GM19025 (cell line): ENCODE measurements at regions not wholly inside any gene's neighbourhood (a gene's known extent, or its start where the extent isn't known, plus 50 kb on each side); places are given as distances from the start of the nearest gene placed in this dataset.
"Not testable (repeated sequence)": the region's sequence is repeated elsewhere in the genome, so short reads cannot be mapped to it uniquely, and the experiment has no call there.

Experiments used
- ATAC-seq: cut with Tn5 transposase; IDR thresholded peaks from one replicate; pipeline ENCODE4 v1.9.1; 2021; ENCODE audit warnings: mild to moderate bottlenecking, low read depth, moderate library complexity; ENCODE audit not compliant: unreplicated experiment

DNA sequence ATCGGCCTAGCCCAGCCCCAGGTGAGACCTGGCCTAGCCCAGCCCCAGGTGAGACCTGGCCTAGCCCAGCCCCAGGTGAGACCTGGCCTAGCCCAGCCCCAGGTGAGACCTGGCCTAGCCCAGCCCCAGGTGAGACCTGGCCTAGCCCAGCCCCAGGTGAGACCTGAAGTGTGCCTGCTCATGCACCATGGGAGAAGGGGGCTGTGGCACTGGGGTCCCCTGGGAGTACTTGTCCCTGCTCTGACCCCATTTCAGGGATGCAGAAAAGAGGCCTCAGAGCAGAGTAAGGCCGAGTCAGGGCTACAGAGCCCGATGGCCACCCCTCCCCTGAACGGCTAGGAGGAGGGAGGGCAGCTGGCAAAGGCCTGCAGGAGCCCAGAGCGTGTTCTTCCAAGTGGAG, 129.6 kb downstream of the CRYBB2 start:
- not testable (repeated sequence) for ATAC-seq

DNA sequence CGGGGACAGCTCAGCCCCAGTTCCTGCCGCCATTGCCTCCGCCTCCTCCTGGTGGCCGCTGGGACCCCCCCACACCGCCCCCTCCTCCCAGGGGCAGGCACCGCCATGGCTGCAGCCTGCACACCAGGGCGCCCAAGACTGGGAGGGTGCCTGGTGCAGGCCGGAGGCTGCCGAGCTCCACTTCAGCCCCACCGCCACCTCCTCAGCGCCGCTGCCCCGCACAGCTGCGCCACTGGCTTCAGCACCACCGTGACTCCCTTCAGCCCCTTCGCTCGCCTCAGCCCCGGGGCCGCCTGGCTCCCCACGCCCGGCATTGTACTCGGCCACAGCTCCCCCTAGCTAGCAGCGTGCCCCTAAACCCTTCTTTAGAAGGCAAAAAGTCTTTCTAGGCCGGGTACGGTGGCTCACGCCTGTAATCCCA, 131.1 kb downstream of the CRYBB2 start:
- no peak for ATAC-seq

DNA sequence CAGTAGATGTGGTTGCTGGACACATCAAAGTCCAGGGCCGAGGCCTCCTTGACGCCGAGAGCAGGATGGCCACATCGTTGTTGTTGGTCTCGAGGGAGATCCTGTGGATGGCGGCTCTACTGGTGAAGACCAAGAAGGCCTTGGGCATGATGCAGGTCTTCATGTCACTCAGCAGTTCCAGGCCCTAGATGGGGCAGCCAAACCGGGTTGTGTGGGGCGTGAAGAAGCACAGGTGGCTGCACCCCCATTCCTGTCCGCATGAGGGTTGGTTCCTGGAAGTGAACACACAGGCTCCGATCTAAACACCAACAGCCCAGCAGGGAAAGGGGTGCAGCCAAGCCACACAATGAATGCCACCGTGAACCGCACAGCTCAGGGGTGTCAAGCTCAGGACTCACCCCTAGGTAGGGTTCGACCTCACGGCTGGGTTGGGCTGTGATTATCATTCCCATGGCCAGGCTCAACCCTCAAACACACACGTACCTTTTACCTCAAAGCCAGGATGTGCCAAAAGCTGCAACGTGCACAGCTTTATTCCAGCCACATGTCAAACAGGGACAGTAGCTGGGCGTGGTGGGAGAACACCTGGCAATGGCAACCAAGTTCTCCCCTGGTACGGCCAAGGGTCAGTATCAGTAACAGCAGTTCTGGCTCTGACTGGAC, 132.3 kb downstream of the CRYBB2 start:
- ATAC-seq = no peak

DNA sequence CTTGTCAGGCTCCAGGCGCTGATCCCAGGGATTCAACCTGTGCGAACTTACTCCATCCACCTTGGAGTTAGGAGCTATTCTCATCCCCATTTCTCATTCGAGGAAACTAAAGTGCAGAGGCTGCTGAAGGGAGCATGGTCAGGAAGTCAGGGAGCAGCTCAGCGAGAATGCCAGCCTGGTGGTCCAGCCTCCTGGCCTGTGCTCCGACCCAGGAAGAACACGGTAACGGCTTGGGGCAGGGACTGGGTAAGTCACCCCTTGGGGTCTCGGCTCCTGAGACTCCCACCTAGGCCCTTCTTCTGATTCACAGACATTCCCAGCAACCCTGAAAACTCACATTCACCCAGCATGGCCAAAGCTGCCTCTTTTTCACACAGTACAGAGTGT, 132.8 kb downstream of the CRYBB2 start:
- no peak for ATAC-seq

DNA sequence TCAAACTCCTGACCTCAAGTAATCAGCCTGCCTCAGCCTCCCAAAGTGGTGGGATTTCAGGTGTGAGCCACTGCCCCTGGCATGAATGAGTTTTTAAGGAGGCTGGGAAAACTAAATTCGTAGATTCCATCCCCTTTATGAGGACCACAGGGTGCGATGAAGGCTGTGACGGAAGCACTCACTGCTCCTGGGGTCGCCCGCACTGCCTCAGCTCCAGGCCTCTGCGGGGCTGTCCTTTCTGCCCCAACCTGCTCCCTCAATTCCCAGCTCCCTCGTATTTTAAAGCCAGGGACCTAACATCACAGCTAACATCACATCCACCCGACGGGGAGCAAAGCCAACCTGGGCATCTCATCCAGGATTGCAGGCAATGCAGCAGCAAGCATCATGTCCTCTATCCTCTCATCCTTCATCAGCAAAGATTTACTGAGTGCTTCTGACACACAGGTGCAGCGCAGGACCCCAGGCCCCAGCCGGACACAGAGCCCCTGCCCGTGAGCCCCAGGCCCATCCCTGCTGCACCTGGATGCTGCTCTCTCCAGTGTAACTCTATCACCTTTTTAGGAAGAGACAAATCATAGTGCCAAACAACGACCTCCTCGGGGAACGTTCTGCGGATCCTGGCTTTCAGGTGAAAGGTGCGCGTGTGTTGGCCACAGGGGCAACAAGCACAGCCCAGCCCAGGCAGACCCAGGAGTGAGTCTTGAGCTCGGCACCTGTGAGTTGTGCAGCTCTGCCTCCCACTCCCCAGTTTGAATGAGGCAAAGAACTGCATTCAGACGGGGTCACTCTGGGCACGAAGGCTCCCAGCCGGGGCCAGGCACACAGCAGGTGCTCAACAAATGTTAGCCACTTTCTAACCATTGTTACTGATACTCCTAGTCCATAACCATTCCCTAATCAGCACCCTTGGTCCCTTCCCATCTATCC, 134.3 kb downstream of the CRYBB2 start:
- no peak for ATAC-seq

DNA sequence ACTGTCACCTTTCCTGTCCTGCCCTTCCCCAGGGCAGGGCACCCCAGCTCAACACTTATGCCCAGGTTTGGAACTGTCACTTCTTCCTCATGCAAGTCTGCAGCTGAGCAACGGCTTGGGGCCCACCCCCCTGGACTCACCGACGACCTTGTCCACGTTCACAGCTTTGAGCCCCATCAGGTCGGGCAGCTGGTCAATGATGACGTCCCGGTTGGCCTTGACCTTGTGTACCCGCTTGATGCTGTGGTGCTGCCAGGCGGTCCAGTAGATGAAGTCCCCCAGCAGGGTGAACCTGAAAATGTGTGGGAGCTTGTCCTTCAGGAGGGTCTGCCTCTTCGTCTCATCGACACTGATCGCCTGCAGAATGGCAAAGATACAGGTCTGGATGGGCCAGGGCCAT, 135.0 kb downstream of the CRYBB2 start:
- no peak for ATAC-seq

DNA sequence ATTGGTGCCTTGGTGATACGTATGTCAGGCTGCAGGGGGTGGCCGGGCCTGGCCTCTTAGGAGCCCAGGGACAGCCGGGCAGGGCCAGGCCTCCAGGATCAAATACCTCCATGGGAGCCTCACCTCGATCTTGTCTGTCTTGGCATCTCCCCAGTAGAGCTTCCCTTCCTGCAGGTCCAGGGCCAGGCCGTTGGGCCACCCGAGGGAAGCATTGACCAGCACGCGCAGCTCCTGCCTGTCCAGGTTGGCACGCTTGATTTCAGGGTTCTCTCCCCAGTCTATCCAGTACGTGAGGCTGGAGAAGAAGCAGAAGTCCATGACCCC, 137.7 kb downstream of the CRYBB2 start:
- no peak for ATAC-seq

DNA sequence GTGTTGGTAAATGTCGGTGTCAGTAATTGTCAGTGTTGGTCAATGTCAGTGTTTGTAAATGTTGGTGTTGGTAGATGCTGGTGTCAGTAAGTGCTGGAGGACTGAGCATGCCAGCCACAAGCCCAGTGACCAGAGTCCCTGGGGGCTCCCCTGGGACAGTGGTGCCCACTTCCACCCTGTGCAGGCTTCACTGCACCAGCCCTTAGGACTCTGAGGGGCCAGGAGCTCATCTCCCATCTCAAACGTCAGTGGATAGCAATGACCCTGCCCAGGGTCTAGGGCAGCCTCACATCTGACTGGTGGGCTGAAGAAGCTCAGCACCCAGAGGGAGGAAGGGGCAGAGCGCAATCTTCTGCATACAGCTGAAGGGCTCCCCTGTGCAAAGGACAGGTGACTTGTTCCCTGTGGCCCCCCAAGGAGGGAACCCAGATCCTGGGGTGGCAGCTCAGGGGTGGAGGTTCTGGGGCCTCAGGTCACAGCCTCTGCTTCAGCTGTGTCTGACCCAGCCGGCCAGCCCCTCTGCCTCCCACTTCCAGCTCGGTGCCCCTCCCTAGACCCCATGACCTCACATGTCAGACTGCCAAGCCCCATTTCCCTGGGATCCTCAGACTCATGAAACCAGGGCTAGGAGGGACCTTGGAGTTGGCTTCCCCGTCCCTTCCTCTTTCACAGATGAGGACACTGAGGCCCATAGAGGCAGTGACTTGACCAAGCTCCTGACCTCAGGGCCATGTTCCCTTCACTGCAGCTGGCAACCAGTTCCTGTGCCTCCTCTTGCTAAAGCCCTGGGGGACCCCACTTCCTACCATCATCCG, 138.4 kb downstream of the CRYBB2 start:
- ATAC-seq = no peak

DNA sequence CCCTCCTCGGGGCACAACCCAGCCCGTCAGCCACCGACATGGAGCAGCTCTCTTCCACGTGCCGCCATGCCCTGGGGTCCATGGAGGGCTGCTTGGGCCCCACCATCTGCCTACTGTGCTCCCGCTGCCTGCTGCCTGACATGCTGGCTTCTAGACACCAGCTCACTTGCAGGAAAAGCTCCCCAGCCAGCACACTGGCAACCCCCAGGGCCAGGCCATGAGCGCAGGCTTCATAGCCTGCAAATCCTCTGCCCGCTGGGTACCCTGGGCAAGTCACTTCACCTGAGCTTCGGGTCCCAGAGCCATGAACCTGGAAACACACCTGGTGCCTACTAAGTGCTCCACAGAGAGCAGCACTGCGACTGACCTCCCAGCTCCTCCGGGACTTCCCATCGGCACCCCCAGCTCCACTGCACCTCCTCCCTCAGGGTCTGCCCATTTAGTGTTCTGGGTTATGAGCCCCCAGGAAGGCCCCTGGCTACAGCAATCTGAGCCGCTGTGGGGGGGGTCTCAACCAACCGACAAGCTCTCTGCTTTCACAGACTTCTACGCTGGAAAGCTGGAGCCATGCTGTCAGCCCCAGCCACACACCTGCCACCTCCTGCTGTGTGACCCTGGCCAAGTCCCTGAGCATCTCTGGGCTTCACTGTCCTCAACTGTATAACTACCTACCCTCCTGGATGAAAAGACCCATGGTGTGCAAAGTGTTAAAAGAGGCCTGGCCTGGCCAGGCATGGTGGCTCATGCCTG, 139.2 kb downstream of the CRYBB2 start:
- ATAC-seq = no peak

DNA sequence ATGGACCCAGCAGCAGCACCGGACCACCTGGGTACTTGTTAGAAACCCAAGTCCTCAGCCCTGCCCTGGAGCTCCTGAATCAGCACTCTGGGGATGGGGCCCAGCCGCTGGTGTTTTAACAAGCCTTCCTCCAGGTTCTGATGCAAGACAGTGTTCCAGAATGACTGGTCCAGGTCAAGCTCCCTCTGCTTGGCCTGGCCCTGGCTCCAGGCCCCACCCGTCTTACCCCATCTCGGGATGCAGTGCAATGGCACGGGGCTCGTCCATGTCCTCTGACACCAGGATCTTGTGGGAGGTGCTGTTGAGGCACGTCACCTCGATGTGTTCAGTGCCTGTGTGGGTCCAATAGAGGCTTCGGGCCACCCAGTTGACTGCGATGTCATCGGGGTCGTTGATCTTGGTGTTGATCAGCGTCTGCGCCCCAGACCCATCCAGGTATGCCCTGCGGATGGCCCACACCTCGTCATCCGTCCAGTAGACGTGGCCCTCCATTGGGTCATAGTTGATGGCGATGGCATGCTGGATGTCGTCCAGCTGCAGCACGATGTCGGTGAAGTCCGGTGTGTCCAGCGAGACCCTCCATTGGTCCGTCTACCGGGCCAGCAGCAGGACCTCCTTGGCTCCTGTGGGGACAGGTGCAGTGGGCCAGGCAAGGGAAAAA, 140.3 kb downstream of the CRYBB2 start:
- ATAC-seq = no peak

DNA sequence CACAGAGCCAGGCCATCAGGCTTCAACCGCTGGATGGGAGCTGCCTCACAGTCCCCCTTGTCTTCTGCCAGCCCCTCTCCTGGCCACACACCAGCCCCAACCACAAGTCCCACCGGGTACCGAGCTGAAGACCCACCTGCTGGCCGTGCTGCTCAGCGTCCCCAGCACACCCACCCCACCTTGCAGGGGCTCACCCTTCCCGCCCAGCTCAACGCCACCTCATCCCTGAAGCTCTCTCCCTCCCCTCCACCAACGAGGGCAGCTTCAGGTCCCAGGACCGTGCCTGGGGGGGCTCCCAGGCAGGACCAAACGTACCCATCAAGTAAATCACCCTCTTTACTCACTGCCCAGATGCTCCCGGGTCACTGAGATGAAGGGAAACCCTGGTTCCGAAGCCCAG, 141.0 kb downstream of the CRYBB2 start:
- ATAC-seq = no peak

DNA sequence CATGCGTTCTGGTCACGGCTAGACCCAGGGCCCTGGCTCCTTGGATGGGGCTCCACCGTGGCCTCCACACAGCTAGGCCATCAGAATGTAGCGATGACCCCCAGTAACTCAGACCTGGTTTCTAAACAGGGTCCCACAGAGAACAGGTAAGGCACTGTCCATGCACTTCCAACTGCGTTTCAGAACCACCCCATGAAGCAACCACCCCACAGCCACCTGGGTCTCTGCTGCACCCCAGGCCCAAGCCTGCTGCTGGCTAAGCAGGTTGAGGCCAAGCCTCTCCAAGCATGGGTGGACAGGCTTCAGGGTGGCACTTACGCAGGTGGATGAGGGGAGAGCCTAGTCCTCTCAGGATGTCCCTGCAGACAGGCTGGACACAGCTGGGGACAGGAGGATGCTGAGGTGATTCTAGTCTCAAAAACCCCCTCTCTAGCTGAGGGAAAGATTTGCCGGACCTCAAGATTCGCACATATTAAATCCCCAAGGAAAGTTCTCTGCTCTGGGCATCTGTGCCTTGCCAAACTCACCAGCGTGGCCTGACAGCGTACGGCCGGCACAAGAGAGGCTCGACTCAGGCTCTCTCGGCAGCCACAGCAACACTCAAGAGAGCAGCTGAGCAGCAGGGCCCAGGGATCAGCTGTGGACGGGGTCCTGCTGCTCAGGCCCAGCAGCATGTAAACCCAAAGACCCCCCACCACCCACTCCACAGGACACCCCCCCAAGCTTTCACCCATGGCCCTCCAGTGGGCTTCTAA, 141.6 kb downstream of the CRYBB2 start:
- ATAC-seq = no peak

DNA sequence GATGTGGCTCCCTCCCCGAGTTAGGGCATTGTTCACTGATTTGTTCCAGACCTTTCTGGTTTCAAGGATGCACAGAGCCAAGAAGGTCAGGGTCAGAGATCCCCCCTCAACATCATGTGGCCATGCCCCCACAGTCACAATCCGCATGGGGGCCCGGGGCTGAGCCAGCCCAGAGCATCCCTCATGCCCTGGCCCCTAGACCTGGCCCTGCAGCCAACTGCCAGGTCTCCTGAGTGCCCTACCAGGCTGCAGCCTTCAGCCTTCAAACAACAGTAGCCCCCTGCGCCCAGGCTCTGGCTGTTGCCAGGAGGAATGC, 142.4 kb downstream of the CRYBB2 start:
- ATAC-seq = no peak

DNA sequence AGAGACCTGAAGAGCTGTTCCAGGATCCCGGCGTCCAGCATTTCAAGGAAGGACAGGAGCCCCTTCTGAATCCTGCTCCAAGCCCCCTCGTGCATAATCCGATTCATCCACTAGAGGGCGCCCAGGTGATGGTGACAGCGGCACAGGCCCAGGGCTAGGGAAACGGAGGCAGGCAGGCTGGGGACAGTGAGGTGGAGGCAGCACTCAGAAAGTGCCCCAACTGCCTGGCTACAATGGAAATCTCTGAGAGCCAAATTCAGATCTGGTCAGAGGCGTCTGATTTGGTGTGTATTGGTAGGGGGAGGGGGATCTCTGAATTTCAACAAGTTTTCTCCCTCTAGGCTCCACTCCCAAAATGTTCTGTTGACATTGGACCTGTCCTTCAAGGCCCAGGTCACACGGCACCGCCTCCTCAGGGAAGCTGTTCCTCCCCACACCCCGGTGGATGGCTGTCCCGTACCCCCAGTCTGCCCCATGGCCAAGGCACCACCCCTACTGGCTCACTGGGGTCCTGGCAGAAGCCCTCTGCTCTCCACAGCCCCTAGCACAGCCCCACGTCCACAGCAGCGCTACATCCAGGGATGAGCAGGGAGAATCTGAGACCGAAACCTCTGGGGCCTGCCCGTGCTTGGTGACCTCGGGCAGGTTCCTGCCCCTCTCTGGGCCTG, 142.9 kb downstream of the CRYBB2 start:
- no peak for ATAC-seq

DNA sequence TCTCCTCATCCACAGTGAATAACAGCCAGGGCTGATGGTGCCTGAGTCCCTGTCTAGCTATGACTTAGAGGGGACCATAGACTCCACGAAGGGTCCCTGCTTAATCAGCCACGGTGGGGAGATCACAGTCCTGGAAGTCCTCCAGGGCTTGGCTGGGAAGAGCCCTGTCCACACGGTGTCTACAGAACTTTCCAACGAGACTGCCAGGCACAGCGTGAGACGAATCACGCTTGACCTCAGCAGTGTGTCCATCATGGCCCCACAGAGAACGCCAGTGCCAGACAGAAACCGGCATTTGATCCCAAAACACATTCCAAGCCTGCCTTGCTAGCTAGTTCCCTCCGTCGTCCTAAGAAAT, 143.4 kb downstream of the CRYBB2 start:
- ATAC-seq = no peak

DNA sequence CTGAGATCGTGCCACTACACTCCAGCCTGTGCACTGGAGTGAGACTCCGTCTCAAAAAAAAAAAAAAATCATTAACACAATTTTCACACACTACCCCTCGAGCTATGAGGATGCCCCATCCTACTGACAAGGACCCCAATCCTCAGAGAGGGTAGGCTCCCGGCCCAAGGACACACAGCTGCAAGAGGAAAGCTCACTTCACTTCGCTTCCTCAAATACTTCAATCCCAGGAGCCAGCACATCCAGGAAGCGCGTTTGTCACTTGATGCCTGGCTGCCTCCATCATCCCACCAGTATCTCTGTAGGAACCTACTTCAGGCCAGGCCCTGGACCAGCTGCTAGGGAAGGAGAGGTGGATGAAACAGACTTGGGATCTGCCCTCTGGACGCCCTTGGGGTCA, 144.0 kb downstream of the CRYBB2 start:
- no peak for ATAC-seq

DNA sequence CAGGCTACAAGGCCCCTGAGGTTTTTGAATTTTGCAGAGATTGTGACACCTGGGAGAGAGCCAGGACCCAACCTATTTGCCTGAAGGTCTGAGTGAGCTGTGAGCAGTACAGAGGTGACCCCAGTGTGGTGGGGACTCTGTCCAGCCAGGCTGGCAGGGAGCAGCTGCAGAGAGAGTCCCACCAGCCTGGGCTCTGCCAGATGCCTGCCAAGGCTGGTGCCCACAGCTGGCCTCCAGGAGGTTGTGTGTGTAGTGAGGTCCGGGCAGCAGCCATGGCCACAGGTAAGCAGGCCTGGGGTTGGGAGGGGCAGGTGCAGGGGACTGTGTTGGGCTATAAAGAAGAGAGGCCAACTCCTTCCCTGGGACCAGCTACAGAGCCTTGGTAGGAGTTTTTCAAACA, 144.8 kb downstream of the CRYBB2 start:
- no peak for ATAC-seq

DNA sequence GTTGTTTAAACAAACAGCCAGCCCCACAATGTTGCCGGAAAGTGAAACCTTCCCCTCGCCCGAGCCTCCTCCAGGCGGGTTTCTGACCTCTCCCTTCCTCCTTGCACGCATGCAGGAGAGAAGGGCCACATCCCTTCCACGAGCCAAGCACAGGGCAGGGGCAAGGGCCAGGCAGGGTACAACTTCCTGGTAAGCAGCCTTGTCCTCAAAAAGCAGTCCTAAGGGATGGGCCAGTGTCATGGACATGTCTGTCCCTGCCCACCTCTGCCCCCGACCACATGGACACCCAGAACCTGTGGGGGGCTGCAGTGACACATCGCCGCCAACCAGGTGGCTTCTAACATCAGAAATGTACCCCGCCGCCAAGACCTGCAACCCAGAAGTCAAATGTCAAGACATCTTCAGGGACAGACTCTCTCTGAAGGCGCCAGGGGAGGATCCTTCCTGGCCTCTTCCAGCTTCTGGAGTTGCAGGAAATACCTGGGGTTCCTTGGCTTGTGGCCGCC, 145.3 kb downstream of the CRYBB2 start:
- ATAC-seq = no peak
